HAP-1 (cell line): ENCODE measurements at regions not wholly inside any gene's neighbourhood (a gene's known extent, or its start where the extent isn't known, plus 50 kb on each side); places are given as distances from the start of the nearest gene placed in this dataset.
"Not testable (repeated sequence)": the region's sequence is repeated elsewhere in the genome, so short reads cannot be mapped to it uniquely, and the experiment has no call there.

Source experiments
- DNase-seq, 2 experiments: peaks; one replicate each; pipeline ENCODE4 v3.0.0-alpha.2; 2016 to 2020; ENCODE audit warnings: low spot score in 2 of 2
- H3K27me3 ChIP-seq: fragments of 250-450 bp; sonication (Bioruptor Pico); 2 replicates; pipeline ENCODE4 v1.5.1; 2020; ENCODE audit warnings: low read depth, mild to moderate bottlenecking, moderate library complexity
- H3K36me3 ChIP-seq: fragments of 250-450 bp; sonication (Bioruptor Pico); replicated peaks from 2 replicates; pipeline ENCODE4 v1.5.1; 2020; ENCODE audit warnings: mild to moderate bottlenecking
- H3K4me1 ChIP-seq: fragments of 250-450 bp; sonication (Bioruptor Pico); 2 replicates; pipeline ENCODE4 v1.5.1; 2020; ENCODE audit warnings: mild to moderate bottlenecking
- H3K4me3 ChIP-seq: fragments of 250-450 bp; sonication (Bioruptor Pico); 2 replicates; pipeline ENCODE4 v1.5.1; 2020; ENCODE audit warnings: mild to moderate bottlenecking, moderate library complexity
- H3K9me3 ChIP-seq: fragments of 250-450 bp; sonication (Bioruptor Pico); 2 replicates; pipeline ENCODE4 v1.5.1; 2020; ENCODE audit warnings: mild to moderate bottlenecking, moderate library complexity
- in situ Hi-C: fragments of 300-500 bp; cut with MboI; formaldehyde crosslinking; loops from 3 replicates; pipeline ENCODE4 v1.14.3; 2020; ENCODE audit warnings: low sequenced_read_pairs, inconsistent platforms, mixed read lengths

DNA sequence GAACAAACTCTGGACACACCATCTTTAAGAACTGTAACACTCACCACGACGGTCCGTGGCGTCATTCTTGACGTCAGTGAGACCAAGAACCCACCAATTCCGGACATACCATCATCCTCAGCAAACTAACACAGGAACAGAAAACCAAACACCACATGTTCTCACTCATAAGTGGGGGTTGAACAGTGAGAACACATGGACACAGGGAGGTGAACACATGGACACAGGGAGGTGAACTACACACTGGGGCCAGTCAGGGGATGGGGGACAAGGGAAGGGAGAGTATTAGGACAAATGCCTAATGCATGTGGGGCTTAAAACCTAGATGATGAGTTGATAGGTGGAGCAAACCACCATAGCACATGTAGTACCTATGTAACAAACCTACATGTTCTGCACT lies 952.1 kb upstream of the PRR20A start:
- DNase-seq, H3K4me1 ChIP-seq, in situ Hi-C loops, H3K36me3 ChIP-seq, H3K27me3 ChIP-seq, H3K9me3 ChIP-seq, H3K4me3 ChIP-seq: not testable (repeated sequence)

DNA sequence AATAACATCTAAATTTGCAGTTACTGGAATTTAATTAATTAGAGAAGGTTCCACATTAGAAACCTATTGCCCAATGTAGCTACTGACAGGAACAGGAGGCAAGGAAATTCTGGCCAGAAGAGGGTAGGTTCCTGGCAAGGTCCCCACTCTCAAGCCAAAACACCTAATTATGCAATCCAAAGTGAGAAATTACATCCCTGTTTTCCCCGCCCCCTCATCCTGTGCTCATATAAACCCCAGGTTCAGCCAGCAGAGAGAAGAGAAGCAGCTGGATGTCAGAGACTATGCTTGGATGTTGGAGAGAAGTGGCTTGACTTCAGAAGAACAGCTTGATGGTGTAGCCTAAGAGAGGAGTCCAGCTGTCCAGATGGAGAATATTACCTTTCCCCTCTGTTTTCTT lies 951.3 kb upstream of the PRR20A start:
- in situ Hi-C loops: no loop called here
- Histone ChIP-seq H3K4me3 (no peak overlapping the region), H3K9me3 (no peaks in the 10 kb centered on the region), H3K27me3 (no peaks in the 10 kb centered on the region), H3K4me1 (no peaks in the 10 kb centered on the region), H3K36me3 (no peaks in the 10 kb centered on the region)
- no peak for DNase-seq

DNA sequence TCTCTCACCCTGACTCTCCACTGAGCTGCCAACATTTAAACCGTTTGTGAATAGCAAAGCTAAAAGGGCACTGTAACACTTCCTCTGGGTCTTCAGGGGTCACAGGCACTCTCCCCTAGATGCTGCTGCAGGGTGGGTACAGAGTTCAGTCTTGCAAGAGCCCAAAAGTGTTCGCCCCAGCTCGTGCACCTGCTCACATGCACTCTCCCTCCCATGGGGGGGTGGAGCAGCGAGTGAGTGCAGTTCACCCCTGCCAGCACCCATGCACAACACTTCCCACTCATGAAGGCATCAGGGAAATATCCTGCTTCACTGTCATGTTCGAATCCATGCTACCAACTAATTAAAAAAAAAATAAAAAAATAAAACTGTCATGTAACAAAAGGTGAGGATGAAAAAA lies 950.7 kb upstream of the PRR20A start:
- no peaks in the 10 kb centered on the region for H3K4me1 ChIP-seq
- H3K36me3 ChIP-seq: no peaks in the 10 kb centered on the region
- no peak overlapping the region for H3K4me3 ChIP-seq
- H3K9me3 ChIP-seq: no peaks in the 10 kb centered on the region
- no peaks in the 10 kb centered on the region for H3K27me3 ChIP-seq
- no peak for DNase-seq
- in situ Hi-C loops: no loop called here

DNA sequence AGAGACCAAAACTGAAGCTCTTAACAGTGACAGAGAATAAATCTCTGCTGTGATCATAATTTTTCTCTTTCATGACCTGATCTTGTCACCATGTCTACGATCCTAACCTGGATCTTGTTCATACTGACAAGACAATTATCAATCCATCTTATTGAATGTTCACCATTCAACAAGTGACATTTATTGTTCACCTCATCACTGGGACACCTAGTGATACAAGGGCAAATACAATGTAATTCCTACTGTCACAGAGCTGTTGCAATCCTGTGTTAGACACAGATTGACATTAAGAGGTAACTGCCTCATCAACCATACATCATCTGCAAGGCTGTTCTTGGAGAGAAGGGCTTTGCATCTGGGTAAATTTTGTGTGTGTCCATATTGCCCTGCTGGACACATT lies 942.4 kb upstream of the PRR20A start:
- Histone ChIP-seq H3K4me3 (no peak overlapping the region), H3K27me3 (no peaks in the 10 kb centered on the region), H3K9me3 (no peaks in the 10 kb centered on the region; the same call in 1 of the 2 replicates), H3K4me1 (no peaks in the 10 kb centered on the region), H3K36me3 (no peaks in the 10 kb centered on the region)
- DNase-seq: no peak
- in situ Hi-C loops: no loop called here

DNA sequence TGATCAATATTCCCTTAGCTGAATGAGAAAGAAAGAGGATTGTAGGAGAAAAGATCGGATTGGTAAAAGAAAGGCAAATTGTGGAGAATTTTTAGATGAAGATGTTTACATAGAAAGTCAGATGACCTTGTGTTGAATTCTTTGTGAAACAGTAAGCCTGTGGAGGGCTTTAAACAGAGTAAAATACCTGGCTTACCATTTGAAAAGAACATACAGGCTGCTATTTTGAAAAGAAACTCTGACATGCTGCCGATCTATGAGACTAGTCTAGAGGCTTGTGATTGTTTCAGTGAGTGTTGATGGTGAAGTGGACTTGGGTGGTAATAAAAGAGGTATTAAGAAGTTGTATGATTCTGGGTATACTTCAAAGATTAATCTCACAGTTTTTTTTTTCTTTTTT lies 938.9 kb upstream of the PRR20A start:
- no peak for DNase-seq
- in situ Hi-C loops: no loop called here
- Histone ChIP-seq H3K36me3 (no peaks in the 10 kb centered on the region), H3K4me1 (no peaks in the 10 kb centered on the region), H3K4me3 (no peak overlapping the region), H3K9me3 (no peaks in the 10 kb centered on the region; the same call in 1 of the 2 replicates), H3K27me3 (no peaks in the 10 kb centered on the region)

DNA sequence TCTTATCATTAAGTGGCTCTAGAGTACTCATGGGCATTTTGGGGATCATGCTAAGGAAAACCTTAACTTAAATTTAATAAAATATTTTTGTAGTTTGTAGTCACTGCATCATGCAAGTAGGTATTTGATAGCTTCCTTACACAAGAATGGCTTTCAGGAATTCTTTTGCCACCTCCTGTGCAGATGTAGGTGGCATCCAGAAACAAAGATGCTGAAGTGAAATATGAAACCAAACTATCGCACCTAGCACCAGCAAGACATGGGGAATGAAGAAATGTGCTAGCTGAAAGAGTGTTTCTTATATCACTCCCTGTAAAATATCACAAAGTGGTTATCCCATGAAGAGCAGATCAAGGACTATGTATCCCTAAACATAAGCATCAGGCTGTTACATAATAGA lies 924.5 kb upstream of the PRR20A start:
- DNase-seq: no peak
- Histone ChIP-seq H3K4me3 (no peak overlapping the region), H3K9me3 (no peaks in the 10 kb centered on the region), H3K4me1 (no peaks in the 10 kb centered on the region), H3K36me3 (no peaks in the 10 kb centered on the region), H3K27me3 (no peaks in the 10 kb centered on the region)
- in situ Hi-C loops: no loop called here

DNA sequence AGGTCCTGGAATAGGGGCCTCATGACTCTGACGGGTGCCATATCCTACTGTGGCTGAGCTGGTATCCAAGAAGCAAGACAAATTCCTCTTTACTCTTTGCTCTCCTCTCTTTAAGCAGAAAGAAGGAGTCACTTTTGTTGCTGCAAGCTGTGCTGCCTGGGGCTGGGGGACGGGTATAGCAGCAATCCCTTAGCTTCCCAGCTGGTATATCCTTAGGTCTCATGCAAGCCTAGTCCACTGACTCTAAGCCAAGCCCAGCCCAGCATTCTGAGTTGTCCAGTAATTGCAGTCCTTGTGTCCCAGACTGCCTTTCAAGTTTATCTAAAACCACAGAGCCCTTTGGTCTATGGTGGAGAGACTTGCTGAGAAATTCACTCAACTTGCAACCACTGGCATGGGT lies 893.0 kb upstream of the PRR20A start:
- no peak for DNase-seq
- in situ Hi-C loops: no loop called here

DNA sequence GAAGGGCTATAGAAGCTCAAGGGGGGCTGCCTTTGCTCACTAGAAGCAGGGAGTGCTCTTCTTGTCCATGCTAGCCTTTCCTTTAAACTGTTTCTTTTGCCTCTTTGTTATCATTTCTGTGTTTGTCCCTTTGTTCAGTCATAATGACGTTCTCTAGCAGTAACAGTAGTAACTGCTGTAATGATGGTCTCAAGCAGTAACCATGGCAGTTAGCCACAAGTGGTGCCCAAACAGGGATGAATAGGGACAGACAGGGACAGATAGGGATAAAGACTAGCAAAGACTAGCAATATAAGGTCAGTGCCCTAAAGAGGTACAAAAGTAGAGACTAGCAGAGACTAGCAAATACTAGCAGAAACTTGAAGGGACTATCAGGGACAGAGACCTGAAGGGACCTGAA lies 869.0 kb upstream of the PRR20A start:
- Histone ChIP-seq H3K4me1 (no peaks in the 10 kb centered on the region), H3K9me3 (no peaks in the 10 kb centered on the region), H3K36me3 (no peaks in the 10 kb centered on the region), H3K4me3 (no peak overlapping the region), H3K27me3 (no peaks in the 10 kb centered on the region)
- in situ Hi-C loops: no loop called here
- no peak for DNase-seq

More for the DNA sequence above, 893.0 kb upstream of the PRR20A start:
- no peaks in the 10 kb centered on the region for H3K27me3 ChIP-seq
- no peak overlapping the region for H3K4me3 ChIP-seq
- no peaks in the 10 kb centered on the region for H3K4me1 ChIP-seq
- no peaks in the 10 kb centered on the region for H3K9me3 ChIP-seq
- H3K36me3 ChIP-seq: no peaks in the 10 kb centered on the region

DNA sequence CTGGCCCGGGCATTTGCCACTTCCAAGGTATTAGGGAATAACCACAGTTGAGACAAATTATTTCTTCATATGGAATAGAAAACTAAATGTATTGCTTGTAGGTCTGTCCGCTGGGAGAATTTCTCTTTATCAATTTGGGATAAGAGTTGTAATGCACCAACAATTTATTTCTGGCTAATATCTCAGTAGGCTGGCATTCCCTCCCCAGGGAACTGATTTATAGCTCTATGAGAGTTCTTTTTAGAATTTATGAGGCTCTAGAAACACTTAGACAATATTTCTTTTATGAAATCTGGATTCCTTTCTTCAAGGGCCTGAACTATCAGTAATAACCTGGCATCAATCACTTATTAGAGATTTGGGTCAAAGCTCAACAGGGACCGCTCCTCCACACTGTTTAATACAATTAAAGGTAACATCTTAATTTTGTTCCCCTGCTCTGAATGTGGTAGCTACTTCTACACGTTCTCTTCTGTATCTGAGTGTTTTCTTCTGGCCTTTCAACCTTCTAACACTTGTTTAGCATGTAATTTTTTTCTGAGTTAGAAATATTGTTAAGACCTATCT lies 857.4 kb upstream of the PRR20A start:
- Histone ChIP-seq H3K27me3 (no peaks in the 10 kb centered on the region), H3K4me1 (no peaks in the 10 kb centered on the region), H3K36me3 (no peaks in the 10 kb centered on the region), H3K4me3 (no peak overlapping the region), H3K9me3 (no peaks in the 10 kb centered on the region)
- in situ Hi-C loops: no loop called here
- DNase-seq: no peak

DNA sequence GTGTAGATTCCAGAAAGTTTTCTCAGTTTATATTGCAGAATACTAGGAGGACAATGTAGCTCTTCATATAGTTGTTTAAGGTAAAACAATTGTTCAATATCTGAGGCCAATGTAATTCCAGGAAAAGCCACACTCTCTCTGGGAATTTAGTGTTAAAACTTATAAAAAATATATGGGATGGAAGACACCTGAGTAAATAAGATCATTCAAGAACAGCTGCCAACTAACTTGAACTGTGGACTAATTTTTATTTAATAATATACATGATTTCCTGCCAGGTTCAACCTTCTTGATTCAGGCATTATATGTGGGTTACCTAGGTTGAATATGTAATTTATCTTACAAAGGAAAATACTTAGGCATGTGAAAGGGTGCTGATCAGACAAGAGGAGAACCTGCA lies 841.1 kb upstream of the PRR20A start:
- no peaks in the 10 kb centered on the region for H3K4me1 ChIP-seq
- in situ Hi-C loops: no loop called here
- H3K27me3 ChIP-seq: no peaks in the 10 kb centered on the region
- H3K4me3 ChIP-seq: no peak overlapping the region
- H3K9me3 ChIP-seq: no peaks in the 10 kb centered on the region
- no peaks in the 10 kb centered on the region for H3K36me3 ChIP-seq
- no peak for DNase-seq

DNA sequence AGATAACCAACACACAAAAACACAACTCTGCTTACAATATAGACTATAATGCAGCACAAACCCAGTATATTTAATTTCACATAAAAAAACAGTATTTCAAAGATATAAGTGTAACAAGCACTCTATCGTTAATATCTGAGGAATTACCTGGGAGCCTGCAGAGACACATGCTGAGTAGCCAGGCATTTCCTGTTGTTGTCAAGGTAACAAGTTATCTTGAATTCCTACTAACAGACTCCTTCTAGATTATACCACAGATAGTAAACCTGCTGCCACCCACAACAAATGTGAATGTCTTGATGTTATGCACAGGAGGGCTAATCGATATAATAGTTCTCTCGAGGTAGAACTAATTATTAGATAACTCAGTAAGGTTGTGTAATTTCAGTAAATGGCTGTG lies 826.0 kb upstream of the PRR20A start:
- Histone ChIP-seq H3K9me3 (no peaks in the 10 kb centered on the region), H3K4me1 (no peaks in the 10 kb centered on the region), H3K36me3 (no peaks in the 10 kb centered on the region), H3K4me3 (no peak overlapping the region), H3K27me3 (no peaks in the 10 kb centered on the region)
- no peak for DNase-seq
- in situ Hi-C loops: no loop called here

DNA sequence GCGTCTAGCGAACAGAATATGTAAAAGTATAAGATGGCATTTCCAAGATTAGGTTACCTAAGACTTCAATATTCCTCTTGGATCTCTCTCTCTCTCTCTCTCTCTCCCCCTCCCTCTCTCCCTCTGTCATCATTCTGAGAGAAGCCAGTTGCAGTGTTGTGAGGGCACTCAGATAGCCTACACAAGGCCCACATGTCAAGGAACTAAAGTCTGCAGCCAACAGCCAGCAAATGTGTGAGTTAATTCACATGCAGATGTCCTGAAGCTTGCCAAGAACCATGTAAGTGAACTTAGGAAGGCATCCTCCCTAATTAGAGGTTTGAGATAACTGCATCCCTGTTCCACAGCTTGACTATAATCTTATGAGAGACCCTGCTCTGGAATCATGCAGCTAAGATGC lies 822.9 kb upstream of the PRR20A start:
- Histone ChIP-seq H3K36me3 (no peaks in the 10 kb centered on the region), H3K27me3 (no peaks in the 10 kb centered on the region), H3K4me3 (no peak overlapping the region), H3K4me1 (no peaks in the 10 kb centered on the region), H3K9me3 (no peaks in the 10 kb centered on the region)
- in situ Hi-C loops: no loop called here
- DNase-seq: no peak

DNA sequence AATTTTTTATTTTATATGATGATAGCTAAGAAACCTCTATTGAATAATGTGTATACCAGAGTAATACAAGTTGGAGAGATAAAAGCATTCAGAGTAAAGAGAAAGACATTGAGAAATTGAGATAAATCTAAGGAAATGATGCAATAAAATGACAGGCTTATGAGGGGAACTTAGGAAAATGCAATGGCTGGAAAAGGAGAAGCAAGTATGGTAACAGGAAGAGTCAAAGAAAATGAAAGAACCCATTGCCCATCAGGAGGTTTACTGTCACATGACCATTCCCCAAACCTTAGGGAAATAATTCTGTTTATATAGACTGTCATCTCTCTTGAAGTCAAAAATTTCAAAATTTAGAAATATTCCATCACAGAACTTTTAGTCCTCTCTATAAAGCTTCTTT lies 808.0 kb upstream of the PRR20A start:
- no peaks in the 10 kb centered on the region for H3K4me1 ChIP-seq
- in situ Hi-C loops: no loop called here
- H3K4me3 ChIP-seq: no peak overlapping the region
- H3K36me3 ChIP-seq: no peaks in the 10 kb centered on the region
- H3K9me3 ChIP-seq: no peaks in the 10 kb centered on the region
- no peaks in the 10 kb centered on the region for H3K27me3 ChIP-seq
- DNase-seq: no peak

DNA sequence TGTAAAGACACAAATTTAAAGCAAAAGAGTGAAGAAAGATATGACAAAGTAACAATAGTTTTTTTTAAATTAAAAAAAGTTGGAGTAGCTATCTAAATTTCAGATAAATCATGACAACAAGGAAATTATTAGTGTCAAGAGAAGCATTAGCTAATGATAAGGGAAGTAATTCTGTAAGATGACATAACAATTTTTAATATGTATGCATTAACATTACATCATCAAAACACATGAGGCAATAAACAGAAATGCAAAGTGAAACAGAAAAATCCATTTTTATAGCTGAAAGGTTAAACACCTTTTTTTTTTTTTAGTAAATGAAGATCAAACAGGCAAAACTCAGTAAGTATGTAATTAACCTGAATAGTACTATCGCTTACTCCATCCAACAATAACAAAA lies 804.9 kb upstream of the PRR20A start:
- no peaks in the 10 kb centered on the region for H3K9me3 ChIP-seq
- no peaks in the 10 kb centered on the region for H3K36me3 ChIP-seq
- no peak for DNase-seq
- in situ Hi-C loops: no loop called here
- no peaks in the 10 kb centered on the region for H3K27me3 ChIP-seq
- no peaks in the 10 kb centered on the region for H3K4me1 ChIP-seq
- no peak overlapping the region for H3K4me3 ChIP-seq

DNA sequence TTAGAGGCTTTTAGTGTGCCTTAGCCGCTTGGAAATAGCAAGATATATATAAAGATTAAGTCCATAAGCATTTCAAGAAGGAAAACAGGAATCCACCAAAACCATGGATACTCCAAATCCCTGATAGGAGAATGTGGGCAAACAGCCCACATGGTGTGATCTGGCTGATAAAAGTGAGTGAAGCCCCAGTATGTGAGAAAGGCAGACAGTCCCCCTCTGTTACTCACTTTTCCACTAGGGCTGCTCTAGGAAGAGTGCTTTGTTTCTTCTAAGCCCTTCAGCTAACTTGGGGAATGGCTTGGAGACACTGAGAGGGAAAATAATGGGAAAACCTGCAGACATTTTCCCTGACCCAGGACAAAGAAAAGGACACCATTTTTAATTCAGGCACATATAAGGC lies 802.3 kb upstream of the PRR20A start:
- Histone ChIP-seq H3K4me1 (no peaks in the 10 kb centered on the region), H3K9me3 (no peaks in the 10 kb centered on the region), H3K27me3 (no peaks in the 10 kb centered on the region), H3K4me3 (no peak overlapping the region), H3K36me3 (no peaks in the 10 kb centered on the region)
- in situ Hi-C loops: no loop called here
- DNase-seq: no peak
